Prostate gland (tissue), 2 donors: ENCODE measurements at regions not wholly inside any gene's neighbourhood (a gene's known extent, or its start where the extent isn't known, plus 50 kb on each side); places are given as distances from the start of the nearest gene placed in this dataset.

Experiments used
- DNase-seq: peaks from one replicate; pipeline ENCODE4 v3.0.0-alpha.2; 2019; ENCODE audit warnings: low spot score
- H3K27ac ChIP-seq, 2 donors: fragments of 200-600 bp; sonication (generic); 2 replicates each; pipeline ENCODE4 v1.5.1; 2017 to 2019
- H3K27me3 ChIP-seq: fragments of 200-600 bp; sonication (generic); replicated peaks from 2 replicates; pipeline ENCODE4 v1.5.1; 2019; ENCODE audit not compliant: insufficient read depth
- H3K36me3 ChIP-seq, 2 donors: fragments of 200-600 bp; sonication (generic); 1 replicate in 1 of 2; 2 replicates in 1 of 2; pipeline versions ENCODE4 v1.5.1 to v1.8.1; 2017 to 2019
- H3K4me1 ChIP-seq: fragments of 200-600 bp; sonication (generic); replicated peaks from 2 replicates; pipeline ENCODE4 v1.5.1; 2019
- H3K4me3 ChIP-seq, 2 donors: fragments of 200-600 bp; sonication (generic); 2 replicates each; pipeline ENCODE4 v1.5.1; 2017 to 2019
- H3K9me3 ChIP-seq: fragments of 200-600 bp; sonication (generic); 2 replicates; pipeline ENCODE4 v1.5.1; 2017
- CTCF ChIP-seq, 4 experiments: fragments of 200-600 bp in 2 of 4; fragments of 450-650 bp in 2 of 4; sonication (generic) in 2 of 4; IDR thresholded peaks; 1 replicate in 3 of 4; 2 replicates in 1 of 4; pipeline ENCODE4 v1.5.1; 2016 to 2019; ENCODE audit warnings: antibody characterized with exemption in 4 of 4, mild to moderate bottlenecking in 2 of 4, moderate library complexity in 2 of 4
- POLR2A ChIP-seq: fragments of 450-650 bp; IDR thresholded peaks from one replicate; pipeline ENCODE4 v1.6.1; 2016; ENCODE audit warnings: antibody characterized with exemption, mild to moderate bottlenecking
- POLR2AphosphoS5 ChIP-seq: sonication (generic); formaldehyde crosslinking; IDR thresholded peaks from one replicate; pipeline ENCODE4 v1.6.1; 2017; ENCODE audit warnings: antibody characterized with exemption
- WGBS: methylation state at CpG from one replicate; pipeline ENCODE4 v1.1.5; 2018; 5-methylcytosine and 5-hydroxymethylcytosine counted together
- intact Hi-C: fragments of 100-400 bp; cut with DNase I; formaldehyde crosslinking; loops from one replicate; pipeline ENCODE4 v1.14.2; 2022

- 71% methylated on average over 7 of the region's 7 CpGs for WGBS
- no peaks in the 10 kb centered on the region for H3K9me3 ChIP-seq
These were observed 83.4 kb upstream of the ZFHX3 start for GRCh38 chr16:73131156-73131862.

DNA sequence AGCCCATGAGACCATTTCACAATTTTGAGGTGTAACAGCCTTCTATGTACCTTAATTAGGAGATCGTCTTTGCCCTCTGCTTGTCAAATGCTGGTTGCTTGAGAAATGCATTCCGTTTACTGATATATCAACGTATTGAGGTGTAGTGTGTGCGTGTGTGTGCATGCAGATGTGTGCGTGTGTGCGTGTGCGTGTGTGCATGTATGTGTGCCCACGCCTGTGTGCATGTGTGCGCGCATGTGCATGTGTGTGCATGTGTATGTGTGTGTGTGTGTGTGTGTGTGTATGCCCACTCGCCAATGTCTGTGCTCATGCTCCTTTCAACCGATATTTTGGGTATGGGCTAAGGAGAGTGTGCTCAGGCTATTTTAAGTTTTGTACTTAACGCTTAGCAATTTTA lies 81.5 kb upstream of the ZFHX3 start:
- DNase-seq = no peak
- Histone ChIP-seq H3K4me1 (no peaks in the 10 kb centered on the region), H3K27me3 (no peaks in the 10 kb centered on the region), H3K4me3 (no peak overlapping the region), H3K9me3 (no peaks in the 10 kb centered on the region), H3K36me3 (no peaks in the 10 kb centered on the region), H3K27ac (no peak overlapping the region)
- intact Hi-C loops = no loop called here
- WGBS = 96% methylated on average over 13 of the region's 13 CpGs
- TF ChIP-seq POLR2A (no peak), POLR2AphosphoS5 (no peak), CTCF (IDR thresholded peaks at IDR 0.05) (no peak)

More at GRCh38 chr16:73131156-73131862, 83.4 kb upstream of the ZFHX3 start:
- no peak for DNase-seq
- Histone ChIP-seq H3K27me3 (no peaks in the 10 kb centered on the region), H3K4me1 (no peaks in the 10 kb centered on the region), H3K27ac (no peak overlapping the region), H3K36me3 (no peaks in the 10 kb centered on the region), H3K4me3 (no peak overlapping the region)
- intact Hi-C loops = no loop called here
- TF ChIP-seq POLR2A = no peak
- TF ChIP-seq CTCF (IDR thresholded peaks at IDR 0.05) = no peak
- TF ChIP-seq POLR2AphosphoS5 = no peak

GRCh38 chr16:73126525-73126853 lies 78.6 kb upstream of the ZFHX3 start:
- no peak for DNase-seq
- H3K36me3 ChIP-seq = no peaks in the 10 kb centered on the region
- intact Hi-C loops = no loop called here
- no peak overlapping the region for H3K4me3 ChIP-seq
- H3K4me1 ChIP-seq = no peaks in the 10 kb centered on the region
- TF ChIP-seq CTCF (IDR thresholded peaks at IDR 0.05) = no peak
- TF ChIP-seq POLR2AphosphoS5 = no peak
- no peak for TF ChIP-seq POLR2A
- no peaks in the 10 kb centered on the region for H3K27me3 ChIP-seq
- H3K9me3 ChIP-seq = no peaks in the 10 kb centered on the region
- no peak overlapping the region for H3K27ac ChIP-seq
- WGBS = 79% methylated on average over 6 of the region's 6 CpGs

GRCh38 chr16:73125850-73126524 lies 78.1 kb upstream of the ZFHX3 start:
- intact Hi-C loops = no loop called here
- no peak for DNase-seq
- TF ChIP-seq POLR2A = no peak
- TF ChIP-seq POLR2AphosphoS5 = no peak
- TF ChIP-seq CTCF (IDR thresholded peaks at IDR 0.05) = no peak
- H3K27ac ChIP-seq = no peak overlapping the region
- no peaks in the 10 kb centered on the region for H3K9me3 ChIP-seq
- no peaks in the 10 kb centered on the region for H3K4me1 ChIP-seq
- 94% methylated on average over 7 of the region's 7 CpGs for WGBS
- H3K4me3 ChIP-seq = no peak overlapping the region
- H3K27me3 ChIP-seq = no peaks in the 10 kb centered on the region
- H3K36me3 ChIP-seq = no peaks in the 10 kb centered on the region
